Fibroblast of lung (primary cell): ENCODE measurements at regions not wholly inside any gene's neighbourhood (a gene's known extent, or its start where the extent isn't known, plus 50 kb on each side); places are given as distances from the start of the nearest gene placed in this dataset.

ENCODE experiments used
- DNase-seq, 2 donors: peaks; one replicate each; pipeline versions ENCODE4 v3.0.0 to v3.0.0-alpha.2; 2010; ENCODE audit warnings: low read depth in 2 of 2
- H2AFZ ChIP-seq: 2 replicates; pipeline ENCODE4 v1.5.1; 2012; ENCODE audit warnings: low read length, control low read depth, inconsistent platforms
- H3K27ac ChIP-seq: 2 replicates; pipeline ENCODE4 v1.5.1; 2011; ENCODE audit warnings: low read length, control low read depth; ENCODE audit not compliant: insufficient read depth
- H3K27me3 ChIP-seq: 2 replicates; pipeline ENCODE4 v1.5.1; 2011; ENCODE audit warnings: mild to moderate bottlenecking, low read length; ENCODE audit not compliant: control insufficient read depth, insufficient read depth
- H3K36me3 ChIP-seq: 2 replicates; pipeline ENCODE4 v1.5.1; 2011; ENCODE audit warnings: low read length; ENCODE audit not compliant: control insufficient read depth, insufficient read depth
- H3K4me1 ChIP-seq: 2 replicates; pipeline ENCODE4 v1.5.1; 2011; ENCODE audit warnings: low read length; ENCODE audit not compliant: control insufficient read depth, insufficient read depth; ENCODE audit errors: extremely low read depth
- H3K4me2 ChIP-seq: 2 replicates; pipeline ENCODE4 v1.5.1; 2011; ENCODE audit warnings: low read length, control low read depth; ENCODE audit not compliant: insufficient read depth; ENCODE audit errors: extremely low read depth
- H3K4me3 ChIP-seq, 4 experiments: fragments of 200-600 bp in 1 of 4; sonication (generic) in 1 of 4; replicated peaks in 1 of 4; 2 replicates each; pipeline ENCODE4 v1.5.1; 2011 to 2016; ENCODE audit warnings: low read length in 4 of 4, low read depth in 3 of 4, mild to moderate bottlenecking in 3 of 4, control low read depth in 2 of 4, inconsistent platforms in 1 of 4, mixed read lengths in 1 of 4; ENCODE audit not compliant: insufficient read depth in 1 of 4; ENCODE audit errors: control extremely low read depth in 1 of 4
- H3K79me2 ChIP-seq: 2 replicates; pipeline ENCODE4 v1.5.1; 2012; ENCODE audit warnings: mild to moderate bottlenecking, low read length, inconsistent platforms; ENCODE audit not compliant: control insufficient read depth, insufficient read depth
- H3K9ac ChIP-seq: 2 replicates; pipeline ENCODE4 v1.5.1; 2011; ENCODE audit warnings: mild to moderate bottlenecking, low read length, control low read depth; ENCODE audit not compliant: insufficient read depth
- H3K9me3 ChIP-seq: 2 replicates; pipeline ENCODE4 v1.5.1; 2012; ENCODE audit warnings: low read depth, low read length; ENCODE audit not compliant: control insufficient read depth, insufficient read depth
- H4K20me1 ChIP-seq: 2 replicates; pipeline ENCODE4 v1.5.1; 2011; ENCODE audit warnings: low read length; ENCODE audit not compliant: control insufficient read depth, insufficient read depth; ENCODE audit errors: extremely low read depth
- CTCF ChIP-seq, 2 donors: IDR thresholded peaks in 1 of 2; conservative IDR thresholded peaks in 1 of 2; 1 replicate in 1 of 2; 2 replicates in 1 of 2; pipeline ENCODE4 v1.5.1; 2011 to 2012; ENCODE audit warnings: low read length in 2 of 2, control low read depth in 1 of 2, inconsistent platforms in 1 of 2, low read depth in 1 of 2, mild to moderate bottlenecking in 1 of 2
- EZH2 ChIP-seq: IDR thresholded peaks from 2 replicates; pipeline ENCODE4 v1.5.1; 2012; ENCODE audit warnings: low read length, control low read depth, mild to moderate bottlenecking; ENCODE audit errors: missing control alignments

DNA sequence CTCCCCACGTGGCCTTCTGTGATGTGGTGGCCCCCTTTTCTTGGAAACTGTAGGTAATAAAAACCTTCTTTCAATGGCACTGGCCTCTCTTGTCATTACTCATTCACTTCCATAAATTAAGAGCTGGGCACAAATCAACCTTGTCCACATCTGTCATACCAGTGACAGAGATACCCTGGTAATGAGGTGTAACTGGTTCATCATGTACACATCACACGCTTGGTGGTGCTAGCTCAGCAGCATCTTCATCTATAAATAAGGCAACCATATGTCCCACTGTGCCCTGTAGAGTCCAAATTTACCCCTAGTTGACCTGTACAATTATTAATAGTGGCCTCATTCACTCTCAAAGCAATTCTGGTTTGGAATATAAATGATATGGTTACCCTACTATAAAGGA is 245.6 kb downstream of the HIVEP2 start:
- Histone ChIP-seq H3K4me2 (no peak overlapping the region), H3K4me1 (peaks cover 11% of the 10 kb centered on the region), H3K9ac (no peak overlapping the region), H3K9me3 (no peaks in the 10 kb centered on the region), H3K27me3 (no peaks in the 10 kb centered on the region), H4K20me1 (no peaks in the 10 kb centered on the region), H3K4me3 (no peak overlapping the region), H3K36me3 (no peaks in the 10 kb centered on the region), H3K79me2 (no peaks in the 10 kb centered on the region), H3K27ac (no peak overlapping the region), H2AFZ (no peak overlapping the region)
- TF ChIP-seq EZH2 (no peak), CTCF (conservative IDR thresholded peaks at IDR 0.05 in 1 of 2, IDR thresholded peaks at IDR 0.05 in 1 of 2; ENCODE audit: low read depth in 1 of 2, low read length in 2 of 2) (no peak)
- no peak for DNase-seq

DNA sequence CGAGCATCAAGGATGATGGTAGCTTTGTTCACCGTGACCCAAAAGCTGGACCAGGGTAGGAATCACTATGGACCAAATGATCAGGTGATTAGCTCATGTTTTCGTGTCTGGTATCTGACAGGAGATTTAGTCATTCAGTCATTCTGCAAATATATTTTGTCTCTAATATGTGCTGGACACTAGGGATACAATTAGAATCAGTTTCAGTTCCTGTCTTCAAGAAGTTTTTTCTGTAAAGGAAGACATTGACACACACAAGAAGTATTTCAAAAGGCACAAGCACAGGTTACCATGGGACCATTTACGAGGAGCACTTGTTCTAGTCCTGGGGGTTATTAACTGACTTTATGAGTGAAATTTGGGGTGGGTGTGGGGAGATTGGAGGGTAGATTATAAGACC is 244.9 kb downstream of the HIVEP2 start:
- no peak overlapping the region for H3K4me3 ChIP-seq
- H3K4me1 ChIP-seq = peaks cover 7% of the 10 kb centered on the region
- no peak overlapping the region for H3K9ac ChIP-seq
- TF ChIP-seq EZH2 = no peak
- TF ChIP-seq CTCF (conservative IDR thresholded peaks at IDR 0.05 in 1 of 2, IDR thresholded peaks at IDR 0.05 in 1 of 2; ENCODE audit: low read depth in 1 of 2, low read length in 2 of 2) = no peak
- DNase-seq = no peak
- H4K20me1 ChIP-seq = no peaks in the 10 kb centered on the region
- H3K27me3 ChIP-seq = no peaks in the 10 kb centered on the region
- H3K79me2 ChIP-seq = no peaks in the 10 kb centered on the region
- H3K9me3 ChIP-seq = no peaks in the 10 kb centered on the region
- no peak overlapping the region for H3K4me2 ChIP-seq
- no peak overlapping the region for H2AFZ ChIP-seq
- no peak overlapping the region for H3K27ac ChIP-seq
- H3K36me3 ChIP-seq = no peaks in the 10 kb centered on the region

- no peaks in the 10 kb centered on the region for H4K20me1 ChIP-seq
- H3K4me1 ChIP-seq = peaks cover 5% of the 10 kb centered on the region
- H2AFZ ChIP-seq = no peak overlapping the region
- H3K9me3 ChIP-seq = no peaks in the 10 kb centered on the region
- H3K36me3 ChIP-seq = no peaks in the 10 kb centered on the region
- H3K4me2 ChIP-seq = no peak overlapping the region
- H3K4me3 ChIP-seq = no peak overlapping the region
- TF ChIP-seq CTCF (conservative IDR thresholded peaks at IDR 0.05 in 1 of 2, IDR thresholded peaks at IDR 0.05 in 1 of 2; ENCODE audit: low read depth in 1 of 2, low read length in 2 of 2) = no peak
- no peak for TF ChIP-seq EZH2
- peak in 1 of 2 donors; percentile 18 for DNase-seq
- no peak overlapping the region for H3K9ac ChIP-seq
- no peak overlapping the region for H3K27ac ChIP-seq
- no peaks in the 10 kb centered on the region for H3K27me3 ChIP-seq
- no peaks in the 10 kb centered on the region for H3K79me2 ChIP-seq
Measured at GRCh38 chr6:142700671-142701312, 244.2 kb downstream of the HIVEP2 start.
